ENCODE measurements at regions not wholly inside any gene's neighbourhood (a gene's known extent, or its start where the extent isn't known, plus 50 kb on each side); places are given as distances from the start of the nearest gene placed in this dataset.

- TF ChIP-seq EZH2 (IDR thresholded peaks at IDR 0.05; ENCODE audit: insufficient read depth, poor library complexity, severe bottlenecking) (no peak), EZH2phosphoT487 (IDR thresholded peaks at IDR 0.05; ENCODE audit: insufficient read depth, low read depth) (no peak)
Measured at GRCh38 chr6:134853111-134854055, 96.5 kb downstream of the ALDH8A1 start.
